Fibroblast of lung (primary cell): ENCODE measurements at regions not wholly inside any gene's neighbourhood (a gene's known extent, or its start where the extent isn't known, plus 50 kb on each side); places are given as distances from the start of the nearest gene placed in this dataset.

ENCODE experiments used
- DNase-seq, 2 donors: peaks; one replicate each; pipeline versions ENCODE4 v3.0.0 to v3.0.0-alpha.2; 2010; ENCODE audit warnings: low read depth in 2 of 2
- H2AFZ ChIP-seq: 2 replicates; pipeline ENCODE4 v1.5.1; 2012; ENCODE audit warnings: low read length, control low read depth, inconsistent platforms
- H3K27ac ChIP-seq: 2 replicates; pipeline ENCODE4 v1.5.1; 2011; ENCODE audit warnings: low read length, control low read depth; ENCODE audit not compliant: insufficient read depth
- H3K27me3 ChIP-seq: 2 replicates; pipeline ENCODE4 v1.5.1; 2011; ENCODE audit warnings: mild to moderate bottlenecking, low read length; ENCODE audit not compliant: control insufficient read depth, insufficient read depth
- H3K36me3 ChIP-seq: 2 replicates; pipeline ENCODE4 v1.5.1; 2011; ENCODE audit warnings: low read length; ENCODE audit not compliant: control insufficient read depth, insufficient read depth
- H3K4me1 ChIP-seq: 2 replicates; pipeline ENCODE4 v1.5.1; 2011; ENCODE audit warnings: low read length; ENCODE audit not compliant: control insufficient read depth, insufficient read depth; ENCODE audit errors: extremely low read depth
- H3K4me2 ChIP-seq: 2 replicates; pipeline ENCODE4 v1.5.1; 2011; ENCODE audit warnings: low read length, control low read depth; ENCODE audit not compliant: insufficient read depth; ENCODE audit errors: extremely low read depth
- H3K4me3 ChIP-seq, 4 experiments: fragments of 200-600 bp in 1 of 4; sonication (generic) in 1 of 4; replicated peaks in 1 of 4; 2 replicates each; pipeline ENCODE4 v1.5.1; 2011 to 2016; ENCODE audit warnings: low read length in 4 of 4, low read depth in 3 of 4, mild to moderate bottlenecking in 3 of 4, control low read depth in 2 of 4, inconsistent platforms in 1 of 4, mixed read lengths in 1 of 4; ENCODE audit not compliant: insufficient read depth in 1 of 4; ENCODE audit errors: control extremely low read depth in 1 of 4
- H3K79me2 ChIP-seq: 2 replicates; pipeline ENCODE4 v1.5.1; 2012; ENCODE audit warnings: mild to moderate bottlenecking, low read length, inconsistent platforms; ENCODE audit not compliant: control insufficient read depth, insufficient read depth
- H3K9ac ChIP-seq: 2 replicates; pipeline ENCODE4 v1.5.1; 2011; ENCODE audit warnings: mild to moderate bottlenecking, low read length, control low read depth; ENCODE audit not compliant: insufficient read depth
- H3K9me3 ChIP-seq: 2 replicates; pipeline ENCODE4 v1.5.1; 2012; ENCODE audit warnings: low read depth, low read length; ENCODE audit not compliant: control insufficient read depth, insufficient read depth
- H4K20me1 ChIP-seq: 2 replicates; pipeline ENCODE4 v1.5.1; 2011; ENCODE audit warnings: low read length; ENCODE audit not compliant: control insufficient read depth, insufficient read depth; ENCODE audit errors: extremely low read depth
- CTCF ChIP-seq, 2 donors: IDR thresholded peaks in 1 of 2; conservative IDR thresholded peaks in 1 of 2; 1 replicate in 1 of 2; 2 replicates in 1 of 2; pipeline ENCODE4 v1.5.1; 2011 to 2012; ENCODE audit warnings: low read length in 2 of 2, control low read depth in 1 of 2, inconsistent platforms in 1 of 2, low read depth in 1 of 2, mild to moderate bottlenecking in 1 of 2
- EZH2 ChIP-seq: IDR thresholded peaks from 2 replicates; pipeline ENCODE4 v1.5.1; 2012; ENCODE audit warnings: low read length, control low read depth, mild to moderate bottlenecking; ENCODE audit errors: missing control alignments

DNA sequence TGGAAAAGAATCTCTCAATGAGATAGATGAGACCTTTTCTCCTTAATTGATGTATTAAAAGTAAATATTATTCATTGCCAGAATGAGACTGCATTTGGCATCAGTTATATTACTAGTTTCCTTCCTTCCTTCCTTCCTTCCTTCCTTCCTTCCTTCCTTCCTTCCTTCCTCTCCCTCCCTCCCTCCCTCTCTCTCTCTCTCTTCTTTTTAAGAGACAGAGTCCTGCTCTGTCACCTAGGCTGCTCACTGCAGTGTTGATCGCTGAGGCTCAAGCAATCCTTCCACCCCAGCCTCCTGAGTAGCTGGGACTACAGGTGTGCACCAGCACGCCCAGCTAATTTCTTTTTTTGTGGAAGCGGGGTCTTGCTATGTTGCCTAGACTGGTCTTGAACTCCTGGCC is 50.4 kb upstream of the ARX start:
- no peak for TF ChIP-seq CTCF (conservative IDR thresholded peaks at IDR 0.05 in 1 of 2, IDR thresholded peaks at IDR 0.05 in 1 of 2; ENCODE audit: low read depth in 1 of 2, low read length in 2 of 2)
- TF ChIP-seq EZH2: no peak
- H3K4me3 ChIP-seq: no peak overlapping the region
- no peaks in the 10 kb centered on the region for H3K9me3 ChIP-seq
- no peaks in the 10 kb centered on the region for H3K4me1 ChIP-seq
- H4K20me1 ChIP-seq: no peaks in the 10 kb centered on the region
- no peak overlapping the region for H3K9ac ChIP-seq
- no peaks in the 10 kb centered on the region for H3K36me3 ChIP-seq
- H3K27me3 ChIP-seq: no peaks in the 10 kb centered on the region
- H3K27ac ChIP-seq: no peak overlapping the region
- no peak overlapping the region for H2AFZ ChIP-seq
- H3K4me2 ChIP-seq: no peak overlapping the region
- H3K79me2 ChIP-seq: no peaks in the 10 kb centered on the region
- DNase-seq: no peak
